GM19025 (cell line): ENCODE measurements at regions not wholly inside any gene's neighbourhood (a gene's known extent, or its start where the extent isn't known, plus 50 kb on each side); places are given as distances from the start of the nearest gene placed in this dataset.
"Not testable (repeated sequence)": the region's sequence is repeated elsewhere in the genome, so short reads cannot be mapped to it uniquely, and the experiment has no call there.

Experiments used
- ATAC-seq: cut with Tn5 transposase; IDR thresholded peaks from one replicate; pipeline ENCODE4 v1.9.1; 2021; ENCODE audit warnings: mild to moderate bottlenecking, low read depth, moderate library complexity; ENCODE audit not compliant: unreplicated experiment

GRCh38 chr18:41642756-41643155 is 312.3 kb upstream of the PIK3C3 start:
- no peak for ATAC-seq

GRCh38 chr18:41639218-41639617 is 315.8 kb upstream of the PIK3C3 start:
- ATAC-seq, result no peak

GRCh38 chr18:41631723-41632285 is 323.2 kb upstream of the PIK3C3 start:
- not testable (repeated sequence) for ATAC-seq

GRCh38 chr18:41630232-41630886 is 324.7 kb upstream of the PIK3C3 start:
- ATAC-seq, result no peak

GRCh38 chr18:41624460-41624859 is 330.6 kb upstream of the PIK3C3 start:
- no peak for ATAC-seq

GRCh38 chr18:41621177-41621576 is 333.9 kb upstream of the PIK3C3 start:
- ATAC-seq, result no peak

GRCh38 chr18:41618147-41618546 is 336.9 kb upstream of the PIK3C3 start:
- no peak for ATAC-seq

GRCh38 chr18:41617647-41618046 is 337.4 kb upstream of the PIK3C3 start:
- ATAC-seq, result no peak

GRCh38 chr18:41613003-41613609 is 341.9 kb upstream of the PIK3C3 start:
- ATAC-seq, result no peak

- ATAC-seq, result no peak
Observed at GRCh38 chr18:41604964-41605363, 350.1 kb upstream of the PIK3C3 start.

GRCh38 chr18:41602034-41602433 is 353.0 kb upstream of the PIK3C3 start:
- no peak for ATAC-seq

- no peak for ATAC-seq
Observed at GRCh38 chr18:41600693-41601391, 354.2 kb upstream of the PIK3C3 start.

GRCh38 chr18:41599466-41599865 is 355.6 kb upstream of the PIK3C3 start:
- no peak for ATAC-seq

- no peak for ATAC-seq
Observed at GRCh38 chr18:41594582-41594981, 360.5 kb upstream of the PIK3C3 start.

- no peak for ATAC-seq
Observed at GRCh38 chr18:41593171-41593675, 361.8 kb upstream of the PIK3C3 start.

GRCh38 chr18:41587976-41588375 is 367.1 kb upstream of the PIK3C3 start:
- no peak for ATAC-seq

GRCh38 chr18:41585512-41585911 is 369.5 kb upstream of the PIK3C3 start:
- ATAC-seq, result no peak

- no peak for ATAC-seq
Observed at GRCh38 chr18:41579185-41579584, 375.8 kb upstream of the PIK3C3 start.

GRCh38 chr18:41577529-41577928 is 377.5 kb upstream of the PIK3C3 start:
- ATAC-seq, result no peak

GRCh38 chr18:41576643-41577042 is 378.4 kb upstream of the PIK3C3 start:
- no peak for ATAC-seq

- ATAC-seq, result no peak
Observed at GRCh38 chr18:41569867-41570266, 385.2 kb upstream of the PIK3C3 start.
